ENCODE measurements at regions not wholly inside any gene's neighbourhood (a gene's known extent, or its start where the extent isn't known, plus 50 kb on each side); places are given as distances from the start of the nearest gene placed in this dataset.

DNA sequence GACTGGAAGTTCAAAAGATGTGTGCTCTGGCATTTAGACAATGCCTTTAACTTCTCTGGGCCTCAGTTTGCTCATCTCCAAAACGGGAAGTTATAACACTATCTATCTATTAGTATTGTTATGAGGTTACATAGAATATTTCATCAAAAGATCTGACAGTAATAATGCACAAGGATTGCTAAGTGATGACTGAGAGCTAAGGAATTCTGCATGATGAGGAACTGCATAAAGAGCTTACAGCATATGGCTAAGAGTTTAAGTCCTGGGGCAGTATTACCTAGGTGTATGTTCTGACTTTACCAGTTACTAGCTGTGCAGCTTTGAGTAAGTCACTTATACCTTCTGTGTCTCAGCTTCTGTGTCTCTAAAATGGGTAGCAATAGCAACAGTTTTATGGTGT is 160.1 kb upstream of the TMPO start:
- Histone ChIP-seq H3K27me3 (ENCODE audit: control insufficient read depth, insufficient read depth, low read length) (no peaks in the 10 kb centered on the region), H3K27ac (ENCODE audit: low read length) (no peak overlapping the region), H3K9me3 (ENCODE audit: control insufficient read depth, insufficient read depth, low read length) (no peaks in the 10 kb centered on the region), H3K4me3 (ENCODE audit: low read length) (no peak overlapping the region), H3K4me1 (ENCODE audit: control insufficient read depth, insufficient read depth, low read length) (no peaks in the 10 kb centered on the region), H3K36me3 (ENCODE audit: control insufficient read depth, insufficient read depth, low read length) (no peaks in the 10 kb centered on the region)
- intact Hi-C loops (cut with micrococcal nuclease): no loop called here
- H3K27me3 Mint-ChIP-seq (ENCODE audit: low read depth in 2 of 2): peaks cover 11 to 16% of the 10 kb centered on the region in 2 donors
- ATAC-seq (no peak), DNase-seq (no peak)
- no peaks in the 10 kb centered on the region for H3K9me3 Mint-ChIP-seq
- H3K27ac Mint-ChIP-seq: no peak overlapping the region
- TF ChIP-seq, protein P1, sequence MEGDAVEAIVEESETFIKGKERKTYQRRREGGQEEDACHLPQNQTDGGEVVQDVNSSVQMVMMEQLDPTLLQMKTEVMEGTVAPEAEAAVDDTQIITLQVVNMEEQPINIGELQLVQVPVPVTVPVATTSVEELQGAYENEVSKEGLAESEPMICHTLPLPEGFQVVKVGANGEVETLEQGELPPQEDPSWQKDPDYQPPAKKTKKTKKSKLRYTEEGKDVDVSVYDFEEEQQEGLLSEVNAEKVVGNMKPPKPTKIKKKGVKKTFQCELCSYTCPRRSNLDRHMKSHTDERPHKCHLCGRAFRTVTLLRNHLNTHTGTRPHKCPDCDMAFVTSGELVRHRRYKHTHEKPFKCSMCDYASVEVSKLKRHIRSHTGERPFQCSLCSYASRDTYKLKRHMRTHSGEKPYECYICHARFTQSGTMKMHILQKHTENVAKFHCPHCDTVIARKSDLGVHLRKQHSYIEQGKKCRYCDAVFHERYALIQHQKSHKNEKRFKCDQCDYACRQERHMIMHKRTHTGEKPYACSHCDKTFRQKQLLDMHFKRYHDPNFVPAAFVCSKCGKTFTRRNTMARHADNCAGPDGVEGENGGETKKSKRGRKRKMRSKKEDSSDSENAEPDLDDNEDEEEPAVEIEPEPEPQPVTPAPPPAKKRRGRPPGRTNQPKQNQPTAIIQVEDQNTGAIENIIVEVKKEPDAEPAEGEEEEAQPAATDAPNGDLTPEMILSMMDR (IDR thresholded peaks at IDR 0.05): no peak
- no CpG with 5 or more reads among the region's 1 CpG for WGBS (ENCODE audit: insufficient coverage)
- H3K4me1 Mint-ChIP-seq: no peaks in the 10 kb centered on the region
- no peak overlapping the region for H3K4me3 Mint-ChIP-seq
- H3K36me3 Mint-ChIP-seq: no peaks in the 10 kb centered on the region

DNA sequence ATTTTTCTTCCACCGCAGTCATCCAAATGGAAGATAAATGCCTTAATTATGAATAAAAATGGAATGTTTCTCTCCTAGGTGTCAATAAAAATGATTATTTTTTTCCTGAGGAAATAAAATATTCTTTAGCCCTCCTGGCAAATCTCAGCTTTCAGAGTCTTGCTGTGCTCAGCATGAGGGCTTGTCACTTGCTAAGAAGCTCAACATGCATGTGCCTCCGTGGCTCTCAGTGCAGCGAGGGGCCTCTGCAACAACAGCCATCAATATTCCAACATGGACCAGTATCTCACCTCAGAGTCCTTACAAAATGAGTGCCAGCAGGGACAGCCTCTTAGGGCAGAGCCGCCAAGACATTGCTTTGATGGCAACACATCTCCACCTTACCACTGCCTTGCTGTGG is 159.5 kb upstream of the TMPO start:
- no peaks in the 10 kb centered on the region for H3K4me1 Mint-ChIP-seq
- intact Hi-C loops (cut with micrococcal nuclease): no loop called here
- peaks cover 11 to 16% of the 10 kb centered on the region in 2 donors for H3K27me3 Mint-ChIP-seq (ENCODE audit: low read depth in 2 of 2)
- Histone ChIP-seq H3K4me1 (ENCODE audit: control insufficient read depth, insufficient read depth, low read length) (no peaks in the 10 kb centered on the region), H3K27me3 (ENCODE audit: control insufficient read depth, insufficient read depth, low read length) (no peaks in the 10 kb centered on the region), H3K4me3 (ENCODE audit: low read length) (no peak overlapping the region), H3K27ac (ENCODE audit: low read length) (no peak overlapping the region), H3K9me3 (ENCODE audit: control insufficient read depth, insufficient read depth, low read length) (no peaks in the 10 kb centered on the region), H3K36me3 (ENCODE audit: control insufficient read depth, insufficient read depth, low read length) (no peaks in the 10 kb centered on the region)
- H3K27ac Mint-ChIP-seq: no peak overlapping the region
- H3K9me3 Mint-ChIP-seq: no peaks in the 10 kb centered on the region
- DNase-seq (no peak), ATAC-seq (no peak)
- 72% methylated on average over 3 of the region's 4 CpGs for WGBS (ENCODE audit: insufficient coverage)
- no peak overlapping the region for H3K4me3 Mint-ChIP-seq
- TF ChIP-seq, protein P1 (IDR thresholded peaks at IDR 0.05): no peak
- no peaks in the 10 kb centered on the region for H3K36me3 Mint-ChIP-seq

DNA sequence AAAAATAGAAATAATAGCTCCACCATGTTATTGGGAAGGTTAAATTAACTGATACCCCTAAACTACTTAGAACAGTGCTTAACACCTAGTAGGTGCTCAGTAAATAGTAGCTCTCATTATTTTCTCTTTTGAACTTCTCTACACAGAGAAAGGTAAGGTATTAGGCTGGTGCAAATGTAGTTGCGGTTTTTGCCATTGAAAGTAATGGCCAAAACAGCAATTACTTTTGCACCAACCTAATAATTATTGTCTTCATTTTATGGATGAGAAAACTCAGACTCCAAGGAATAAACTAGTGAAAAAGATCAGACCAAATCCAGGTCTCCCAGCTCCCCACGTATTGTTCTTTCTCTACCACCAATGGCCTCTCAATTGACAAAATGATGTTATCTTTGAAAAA is 157.2 kb upstream of the TMPO start:
- Histone ChIP-seq H3K4me1 (ENCODE audit: control insufficient read depth, insufficient read depth, low read length) (no peaks in the 10 kb centered on the region), H3K27ac (ENCODE audit: low read length) (no peak overlapping the region), H3K9me3 (ENCODE audit: control insufficient read depth, insufficient read depth, low read length) (no peaks in the 10 kb centered on the region), H3K4me3 (ENCODE audit: low read length) (no peak overlapping the region), H3K36me3 (ENCODE audit: control insufficient read depth, insufficient read depth, low read length) (no peaks in the 10 kb centered on the region), H3K27me3 (ENCODE audit: control insufficient read depth, insufficient read depth, low read length) (no peaks in the 10 kb centered on the region)
- TF ChIP-seq, protein P1 (IDR thresholded peaks at IDR 0.05): no peak
- no peak for DNase-seq
- H3K36me3 Mint-ChIP-seq: no peaks in the 10 kb centered on the region
- no peak overlapping the region for H3K27ac Mint-ChIP-seq
- intact Hi-C loops (cut with micrococcal nuclease): no loop called here
- no peaks in the 10 kb centered on the region for H3K4me1 Mint-ChIP-seq
- no peak overlapping the region for H3K4me3 Mint-ChIP-seq
- no peaks in the 10 kb centered on the region for H3K9me3 Mint-ChIP-seq
- peaks cover 6 to 7% of the 10 kb centered on the region in 2 donors for H3K27me3 Mint-ChIP-seq (ENCODE audit: low read depth in 2 of 2)
- no CpG with 5 or more reads among the region's 2 CpGs for WGBS (ENCODE audit: insufficient coverage)
- ATAC-seq: no peak

DNA sequence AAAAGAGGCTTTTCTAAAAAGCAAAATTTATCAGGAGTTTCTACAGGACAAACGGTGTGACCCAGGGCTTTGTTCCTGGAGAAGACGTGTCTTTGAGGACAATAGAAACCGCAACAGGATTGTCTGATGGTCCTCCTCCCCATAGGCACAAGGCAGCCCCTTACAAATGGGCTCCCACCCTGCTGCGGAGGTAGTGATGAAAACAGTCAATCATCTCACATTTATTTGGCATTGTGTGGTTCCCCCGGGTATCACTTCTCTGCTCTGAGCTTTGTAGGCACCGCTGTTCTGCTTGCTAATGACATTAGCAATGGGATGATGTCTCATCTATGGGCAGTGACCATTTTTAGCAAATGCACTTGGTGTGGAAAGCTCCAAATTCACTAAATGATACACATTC is 155.5 kb upstream of the TMPO start:
- H3K36me3 ChIP-seq (ENCODE audit: control insufficient read depth, insufficient read depth, low read length): no peaks in the 10 kb centered on the region
- ATAC-seq (no peak), DNase-seq (no peak)
- Mint-ChIP-seq H3K36me3 (no peaks in the 10 kb centered on the region), H3K27me3 (ENCODE audit: low read depth in 2 of 2) (peaks cover 15 to 18% of the 10 kb centered on the region in 2 donors), H3K4me1 (no peaks in the 10 kb centered on the region), H3K4me3 (no peak overlapping the region), H3K9me3 (no peaks in the 10 kb centered on the region), H3K27ac (no peak overlapping the region)
- no peak overlapping the region for H3K4me3 ChIP-seq (ENCODE audit: low read length)
- no peaks in the 10 kb centered on the region for H3K27me3 ChIP-seq (ENCODE audit: control insufficient read depth, insufficient read depth, low read length)
- H3K4me1 ChIP-seq (ENCODE audit: control insufficient read depth, insufficient read depth, low read length): no peaks in the 10 kb centered on the region
- intact Hi-C loops (cut with micrococcal nuclease): no loop called here
- no peak overlapping the region for H3K27ac ChIP-seq (ENCODE audit: low read length)
- no peaks in the 10 kb centered on the region for H3K9me3 ChIP-seq (ENCODE audit: control insufficient read depth, insufficient read depth, low read length)
- WGBS (ENCODE audit: insufficient coverage): 88% methylated on average over 6 of the region's 6 CpGs
- TF ChIP-seq, protein P1 (IDR thresholded peaks at IDR 0.05): no peak
